ENCODE measurements at regions not wholly inside any gene's neighbourhood (a gene's known extent, or its start where the extent isn't known, plus 50 kb on each side); places are given as distances from the start of the nearest gene placed in this dataset.

- 63 to 67% methylated on average over 9 to 12 of the region's 12 CpGs for WGBS, 2 experiments (ENCODE audit: insufficient coverage in 1 of 2, insufficient read length in 1 of 2)
- H3K4me1 Mint-ChIP-seq = peaks cover 8% of the 10 kb centered on the region
- TF ChIP-seq CTCF (conservative IDR thresholded peaks at IDR 0.05) = no peak
- Histone ChIP-seq H3K9me3 (ENCODE audit: control insufficient read depth, low read length) (no peaks in the 10 kb centered on the region), H3K4me1 (ENCODE audit: control insufficient read depth, insufficient read depth, low read length) (no peaks in the 10 kb centered on the region), H3K9ac (ENCODE audit: extremely low read depth, low read length, poor library complexity, severe bottlenecking) (no peak overlapping the region), H3K36me3 (ENCODE audit: control insufficient read depth, insufficient read depth, low read length) (no peaks in the 10 kb centered on the region), H3K27ac (ENCODE audit: low read depth, low read length) (no peak overlapping the region), H3K27me3 (ENCODE audit: control insufficient read depth, insufficient read depth, low read length, poor library complexity, severe bottlenecking) (no peaks in the 10 kb centered on the region), H3K4me3 (ENCODE audit: low read length) (no peak overlapping the region)
- DNase-seq = peak; percentile 85
- no peak overlapping the region for H3K4me3 Mint-ChIP-seq
- H3K27ac Mint-ChIP-seq = peak overlapping the region; percentile 30
- H3K36me3 Mint-ChIP-seq (ENCODE audit: low read depth) = no peaks in the 10 kb centered on the region
- peaks cover 6% of the 10 kb centered on the region for H3K27me3 Mint-ChIP-seq (ENCODE audit: insufficient read depth)
- no peaks in the 10 kb centered on the region for H3K9me3 Mint-ChIP-seq
Measured at GRCh38 chr11:64428693-64429092, 69.7 kb downstream of the RPS6KA4 start.

GRCh38 chr11:64429970-64430369 is 71.0 kb downstream of the RPS6KA4 start:
- no peaks in the 10 kb centered on the region for H3K36me3 ChIP-seq (ENCODE audit: control insufficient read depth, insufficient read depth, low read length)
- H3K27me3 ChIP-seq (ENCODE audit: control insufficient read depth, insufficient read depth, low read length, poor library complexity, severe bottlenecking) = no peaks in the 10 kb centered on the region
- no peak overlapping the region for H3K27ac ChIP-seq (ENCODE audit: low read depth, low read length)
- no peak for DNase-seq
- 91 to 99% methylated on average over 11 to 12 of the region's 12 CpGs for WGBS, 2 experiments (ENCODE audit: insufficient coverage in 1 of 2, insufficient read length in 1 of 2)
- H3K9ac ChIP-seq (ENCODE audit: extremely low read depth, low read length, poor library complexity, severe bottlenecking) = no peak overlapping the region
- H3K9me3 Mint-ChIP-seq = no peaks in the 10 kb centered on the region
- H3K27ac Mint-ChIP-seq = no peak overlapping the region
- TF ChIP-seq CTCF (conservative IDR thresholded peaks at IDR 0.05) = no peak
- peaks cover 6% of the 10 kb centered on the region for H3K27me3 Mint-ChIP-seq (ENCODE audit: insufficient read depth)
- no peak overlapping the region for H3K4me3 Mint-ChIP-seq
- H3K9me3 ChIP-seq (ENCODE audit: control insufficient read depth, low read length) = no peaks in the 10 kb centered on the region
- no peaks in the 10 kb centered on the region for H3K36me3 Mint-ChIP-seq (ENCODE audit: low read depth)
- no peaks in the 10 kb centered on the region for H3K4me1 ChIP-seq (ENCODE audit: control insufficient read depth, insufficient read depth, low read length)
- H3K4me1 Mint-ChIP-seq = peaks cover 8% of the 10 kb centered on the region
- no peak overlapping the region for H3K4me3 ChIP-seq (ENCODE audit: low read length)

GRCh38 chr11:64430645-64431044 is 71.7 kb downstream of the RPS6KA4 start:
- Histone ChIP-seq H3K4me3 (ENCODE audit: low read length) (no peak overlapping the region), H3K27me3 (ENCODE audit: control insufficient read depth, insufficient read depth, low read length, poor library complexity, severe bottlenecking) (no peaks in the 10 kb centered on the region), H3K36me3 (ENCODE audit: control insufficient read depth, insufficient read depth, low read length) (no peaks in the 10 kb centered on the region), H3K9me3 (ENCODE audit: control insufficient read depth, low read length) (no peaks in the 10 kb centered on the region), H3K4me1 (ENCODE audit: control insufficient read depth, insufficient read depth, low read length) (no peaks in the 10 kb centered on the region), H3K9ac (ENCODE audit: extremely low read depth, low read length, poor library complexity, severe bottlenecking) (no peak overlapping the region), H3K27ac (ENCODE audit: low read depth, low read length) (no peak overlapping the region)
- H3K27me3 Mint-ChIP-seq (ENCODE audit: insufficient read depth) = peaks cover 6% of the 10 kb centered on the region
- TF ChIP-seq CTCF (conservative IDR thresholded peaks at IDR 0.05) = no peak
- H3K4me3 Mint-ChIP-seq = no peak overlapping the region
- no peaks in the 10 kb centered on the region for H3K9me3 Mint-ChIP-seq
- no peaks in the 10 kb centered on the region for H3K36me3 Mint-ChIP-seq (ENCODE audit: low read depth)
- peak; percentile 31 for DNase-seq
- H3K4me1 Mint-ChIP-seq = peaks cover 8% of the 10 kb centered on the region
- H3K27ac Mint-ChIP-seq = no peak overlapping the region
- WGBS, 2 experiments (ENCODE audit: insufficient coverage in 1 of 2, insufficient read length in 1 of 2) = 83 to 85% methylated on average over 17 to 18 of the region's 18 CpGs
